OCI-LY1 (cell line): ENCODE measurements at regions not wholly inside any gene's neighbourhood (a gene's known extent, or its start where the extent isn't known, plus 50 kb on each side); places are given as distances from the start of the nearest gene placed in this dataset.
"Not testable (repeated sequence)": the region's sequence is repeated elsewhere in the genome, so short reads cannot be mapped to it uniquely, and the experiment has no call there.

Experiments
- CTCF ChIP-seq: fragments of 200-600 bp; sonication (generic), shearing (Covaris generic); IDR thresholded peaks from 2 replicates; pipeline ENCODE4 v1.5.1; 2017; ENCODE audit warnings: mild to moderate bottlenecking, antibody characterized with exemption, low read length, moderate library complexity, mixed read lengths
- EZH2 ChIP-seq: fragments of 200-600 bp; sonication (generic), shearing (Covaris generic); IDR thresholded peaks from 2 replicates; pipeline ENCODE4 v1.8.0; 2017; ENCODE audit warnings: borderline replicate concordance, mixed run types, mild to moderate bottlenecking, antibody characterized with exemption, low read length, moderate library complexity, mixed read lengths

GRCh38 chr5:85638495-85639125, 979.1 kb upstream of the COX7C start:
- not testable (repeated sequence) for TF ChIP-seq EZH2, CTCF
